IPS-NIHi7 (cell line): ENCODE measurements at regions not wholly inside any gene's neighbourhood (a gene's known extent, or its start where the extent isn't known, plus 50 kb on each side); places are given as distances from the start of the nearest gene placed in this dataset.
A peak's percentile ranks its signal among the peaks of the same experiment; 100 is the strongest.

Experiments
- DNase-seq: peaks from one replicate; pipeline ENCODE4 v3.0.0; 2012; ENCODE audit warnings: mixed read lengths; ENCODE audit errors: extremely low spot score

DNA sequence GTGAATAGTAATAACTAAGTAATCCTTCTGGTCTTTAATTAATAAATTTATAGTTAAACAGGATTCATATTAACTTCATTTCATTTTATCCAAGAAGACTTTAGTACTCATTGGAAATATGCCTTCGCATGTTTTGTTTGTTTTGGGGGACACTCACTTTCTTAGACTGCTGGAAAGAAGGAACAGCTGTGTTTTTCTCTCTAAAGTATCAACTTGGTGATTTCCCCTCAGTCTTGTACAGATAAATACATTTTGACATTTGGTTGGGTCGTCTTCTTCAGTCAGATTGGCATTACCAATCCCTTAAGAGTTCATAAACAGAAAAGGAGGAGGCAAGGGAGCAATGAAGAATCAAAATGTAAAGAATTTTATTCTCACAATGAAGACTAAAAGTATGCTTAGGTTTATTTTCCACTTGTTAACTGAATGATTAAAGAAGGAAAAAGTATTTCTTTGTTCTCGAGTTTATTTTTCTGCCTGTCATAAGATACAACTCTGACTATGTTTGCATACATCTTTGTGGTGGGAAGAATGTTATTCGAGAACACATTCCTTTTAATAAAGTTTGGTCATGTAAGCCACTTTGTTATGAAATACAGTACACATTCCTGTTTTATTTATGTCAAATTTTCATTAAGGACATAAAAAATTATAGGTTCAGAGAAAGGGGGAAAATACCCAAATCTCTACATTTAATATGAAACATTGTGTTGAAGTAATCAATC lies 140.2 kb downstream of the GMNC start:
- DNase-seq: no peak

DNA sequence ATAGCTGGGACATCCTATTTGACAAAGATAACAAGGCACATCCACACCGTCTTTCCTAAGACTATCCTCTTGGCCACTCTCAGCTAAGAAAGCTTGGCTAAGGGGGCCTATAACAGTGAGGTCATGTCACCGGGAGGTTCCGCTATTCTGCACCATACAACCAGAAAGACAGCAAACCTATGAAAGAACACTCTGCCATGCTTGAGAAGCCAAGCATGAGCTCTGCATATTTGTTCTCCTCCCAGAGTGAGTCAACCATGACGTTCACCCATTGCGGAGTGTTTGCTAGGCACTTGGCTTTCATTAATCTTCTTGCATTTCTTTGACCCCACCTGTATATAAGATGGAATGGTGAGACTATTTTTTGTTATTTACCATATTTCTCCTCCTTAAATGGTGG lies 141.2 kb downstream of the GMNC start:
- no peak for DNase-seq

DNA sequence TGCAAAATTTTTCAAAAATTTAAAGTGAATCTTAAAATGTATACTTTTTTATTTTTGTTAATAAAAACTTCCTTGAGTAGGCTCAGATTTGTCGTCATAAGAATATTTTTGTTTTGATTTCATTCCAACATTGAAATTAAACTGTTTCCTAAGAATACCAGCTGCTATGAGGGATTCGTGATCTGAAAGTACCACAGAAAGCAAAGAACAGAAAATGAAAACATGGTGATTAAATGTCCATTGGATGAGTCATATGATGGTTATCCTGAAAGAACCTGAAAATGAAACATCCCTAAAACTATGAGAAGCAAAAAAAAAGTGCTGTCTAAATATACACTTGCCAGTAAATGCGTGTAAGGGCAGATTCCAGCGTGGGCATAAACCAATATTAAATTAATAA lies 143.8 kb downstream of the GMNC start:
- no peak for DNase-seq

DNA sequence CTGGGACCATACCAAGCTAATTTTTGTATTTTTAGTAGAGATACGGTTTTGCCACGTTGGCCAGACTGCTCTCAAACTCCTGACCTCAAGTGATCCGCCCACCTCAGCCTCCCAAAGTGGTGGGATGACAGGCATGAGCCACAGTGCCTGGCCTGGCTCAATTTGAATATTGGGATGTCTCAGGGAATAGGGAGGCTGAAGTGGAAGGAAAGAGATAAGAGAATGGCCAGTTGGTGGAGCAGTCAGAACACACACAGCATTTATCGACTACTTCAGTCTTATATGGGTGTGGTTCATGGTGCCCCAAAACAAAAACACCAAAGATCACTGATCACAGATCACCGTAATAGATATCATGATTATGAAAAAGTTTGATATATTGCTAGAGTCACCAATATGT lies 144.4 kb downstream of the GMNC start:
- DNase-seq: peak; percentile 22

DNA sequence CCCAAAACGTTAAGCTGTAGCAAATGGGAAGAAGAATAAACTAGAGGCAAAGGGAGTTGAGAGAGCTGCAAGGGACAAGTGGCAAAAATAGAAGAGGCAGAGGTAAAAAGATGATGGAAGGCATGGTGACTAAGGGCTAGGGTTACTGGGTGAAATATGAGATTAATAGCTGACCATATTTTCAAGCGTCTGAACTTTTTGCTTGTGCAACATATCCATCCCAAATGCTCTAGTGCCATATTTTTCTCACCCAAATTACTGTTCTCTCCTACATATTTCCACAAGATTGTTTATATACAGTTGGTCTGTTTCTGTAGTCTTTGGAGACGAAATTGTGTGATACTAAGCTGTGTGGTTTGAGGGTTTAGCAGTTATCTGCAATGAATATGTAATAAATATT lies 145.5 kb downstream of the GMNC start:
- no peak for DNase-seq

DNA sequence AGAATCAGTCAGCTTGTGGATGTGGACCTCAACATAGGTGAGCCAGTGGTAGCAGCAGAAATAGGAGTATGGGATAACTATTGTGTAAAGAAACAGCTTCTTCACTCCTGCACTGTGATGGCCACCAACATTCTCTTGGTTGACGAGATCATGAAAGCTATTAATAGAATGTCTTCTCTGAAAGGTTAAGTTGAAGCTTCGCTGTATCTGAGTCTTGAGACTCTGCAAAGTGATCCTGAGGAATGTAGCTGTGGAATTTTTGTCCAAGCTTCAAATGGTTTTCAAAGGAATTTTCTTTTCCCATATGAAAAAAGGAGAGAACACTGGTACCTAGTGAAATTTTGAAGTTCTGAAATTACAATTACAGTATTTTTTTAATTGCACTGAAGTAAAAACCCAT lies 146.3 kb downstream of the GMNC start:
- DNase-seq: no peak

DNA sequence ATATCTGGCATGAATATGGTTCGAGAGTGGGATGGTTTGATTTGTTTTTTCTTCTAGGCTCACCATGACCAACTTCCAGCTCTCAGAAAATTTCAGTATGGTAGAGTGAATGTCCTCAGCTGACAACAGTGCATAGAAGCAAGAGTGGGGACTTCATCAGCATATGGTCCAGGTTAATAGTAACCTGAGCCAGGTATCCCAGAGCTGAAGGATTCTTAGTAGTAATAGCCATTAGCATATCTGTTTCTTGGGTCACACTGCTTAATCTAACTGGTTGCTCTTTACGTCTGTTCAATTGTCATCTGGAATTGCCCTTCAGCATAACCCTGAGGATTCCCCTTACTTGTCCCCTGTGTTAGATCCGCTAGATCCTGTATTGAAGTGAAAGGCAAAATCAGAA lies 151.8 kb downstream of the GMNC start:
- no peak for DNase-seq

DNA sequence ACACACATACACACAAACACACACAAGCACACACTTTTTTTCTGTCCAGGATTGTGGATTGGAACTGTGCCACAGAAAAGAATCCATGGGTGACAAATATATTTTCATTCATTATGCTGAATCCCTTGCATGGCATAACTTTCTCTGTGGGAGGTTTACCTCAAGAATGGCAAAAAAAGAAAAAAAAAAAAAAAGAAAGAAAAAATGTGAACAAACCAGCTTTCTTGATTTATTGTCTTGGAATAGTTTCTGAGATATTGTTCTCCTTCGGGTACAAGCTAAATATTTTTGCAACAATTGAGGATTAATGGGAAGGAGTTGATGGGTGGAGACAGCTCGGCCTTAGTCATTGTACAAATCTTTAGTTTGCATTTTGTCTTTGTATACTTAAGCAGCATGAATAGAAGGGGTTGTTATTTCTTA lies 153.1 kb downstream of the GMNC start:
- no peak for DNase-seq
